T47D (cell line): ENCODE measurements at regions not wholly inside any gene's neighbourhood (a gene's known extent, or its start where the extent isn't known, plus 50 kb on each side); places are given as distances from the start of the nearest gene placed in this dataset.
A peak's percentile ranks its signal among the peaks of the same experiment; 100 is the strongest.

Source experiments
- DNase-seq, 2 experiments: peaks; one replicate each; pipeline versions ENCODE4 v3.0.0 to v3.0.0-alpha.2; 2011 to 2012; ENCODE audit warnings: low read depth in 1 of 2, low spot score in 1 of 2
- JUND ChIP-seq: IDR thresholded peaks from 2 replicates; pipeline ENCODE4 v1.6.1; 2012; ENCODE audit warnings: low read depth
- in situ Hi-C: cut with HindIII; loops from 2 replicates; pipeline ENCODE4 v1.10.0; 2016; ENCODE audit warnings: low sequenced_read_pairs, low pct_unique_long_range_greater_than_20kb

- in situ Hi-C loops = no loop called here
- no peak for TF ChIP-seq JUND
- no peak for DNase-seq
These were observed 524.0 kb downstream of the TOX3 start for GRCh38 chr16:52022980-52023379.

GRCh38 chr16:52022177-52022576 is 524.8 kb downstream of the TOX3 start:
- no peak for DNase-seq
- in situ Hi-C loops = no loop called here
- no peak for TF ChIP-seq JUND

DNA sequence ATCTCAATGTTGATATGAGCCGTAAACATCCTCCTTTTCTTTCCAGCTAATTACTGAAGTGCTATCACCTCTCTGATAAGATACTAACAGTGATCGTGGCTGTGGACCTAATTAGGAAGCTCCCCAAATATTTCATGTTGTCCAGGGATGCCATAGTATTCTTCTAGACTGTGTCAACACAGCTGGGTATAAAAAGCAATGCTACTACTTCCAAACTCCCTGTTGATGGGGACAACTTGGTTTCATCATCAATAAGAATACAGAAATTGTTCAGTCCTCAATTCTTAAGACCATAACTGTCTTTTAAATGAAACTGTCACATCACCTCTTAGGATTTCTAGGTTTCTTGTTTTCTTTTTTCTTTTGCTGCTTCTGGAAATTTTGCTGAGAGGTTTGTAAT is 530.6 kb downstream of the TOX3 start:
- DNase-seq = no peak
- no peak for TF ChIP-seq JUND
- in situ Hi-C loops = no loop called here

GRCh38 chr16:52005551-52005950 is 541.4 kb downstream of the TOX3 start:
- TF ChIP-seq JUND = no peak
- in situ Hi-C loops = no loop called here
- DNase-seq = no peak

- no peak for DNase-seq
- in situ Hi-C loops = no loop called here
- no peak for TF ChIP-seq JUND
These were observed 542.6 kb downstream of the TOX3 start for GRCh38 chr16:52004343-52004742.

DNA sequence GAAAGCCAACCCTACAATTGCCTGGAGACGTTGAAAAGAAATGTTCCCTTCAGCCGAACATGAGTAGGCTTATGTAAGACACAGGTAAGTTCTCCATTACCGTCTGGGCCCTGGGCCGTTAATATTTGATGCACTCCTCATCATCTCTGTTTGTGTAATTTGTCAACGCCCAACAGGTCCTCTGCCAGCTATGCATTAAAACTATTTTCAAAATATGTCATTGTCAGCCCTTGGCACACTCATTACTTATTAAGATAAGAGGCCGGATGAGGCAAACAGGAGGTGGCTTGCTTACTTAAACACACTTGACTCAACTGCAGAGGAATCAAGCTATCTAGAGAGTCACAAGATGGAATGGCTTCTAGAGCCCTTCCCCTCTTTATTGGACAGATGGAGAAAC is 544.9 kb downstream of the TOX3 start:
- TF ChIP-seq JUND = no peak

GRCh38 chr16:51996516-51996915 is 550.4 kb downstream of the TOX3 start:
- in situ Hi-C loops = no loop called here
- no peak for DNase-seq
- TF ChIP-seq JUND = no peak

More for the DNA sequence above, 544.9 kb downstream of the TOX3 start:
- in situ Hi-C loops = no loop called here
- DNase-seq = no peak

GRCh38 chr16:51994597-51994996 is 552.3 kb downstream of the TOX3 start:
- TF ChIP-seq JUND = no peak
- peak in 1 of 2 experiments; percentile 79 for DNase-seq
- in situ Hi-C loops = no loop called here

- TF ChIP-seq JUND = no peak
- in situ Hi-C loops = no loop called here
- no peak for DNase-seq
These were observed 557.2 kb downstream of the TOX3 start for GRCh38 chr16:51989637-51990230.

DNA sequence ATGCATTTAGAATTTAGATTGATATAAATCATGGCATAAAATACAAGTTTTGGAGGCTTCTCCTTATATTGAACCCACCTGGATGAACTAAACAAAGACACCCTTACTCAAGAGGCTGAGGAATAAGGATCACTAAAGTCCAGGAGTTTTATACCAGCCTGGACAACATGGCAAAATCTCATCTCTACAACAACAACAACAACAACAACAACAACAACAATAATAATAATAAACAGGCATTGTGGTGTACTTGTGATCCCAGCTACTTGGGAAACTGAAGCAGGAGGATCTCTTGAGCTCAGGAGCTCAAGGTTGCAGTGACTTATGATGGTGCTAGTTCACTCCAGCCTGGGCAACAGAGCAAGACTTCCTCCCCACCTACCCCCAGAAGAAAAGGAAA is 558.0 kb downstream of the TOX3 start:
- DNase-seq = no peak
- no peak for TF ChIP-seq JUND
- in situ Hi-C loops = no loop called here

- DNase-seq = no peak
- no peak for TF ChIP-seq JUND
- in situ Hi-C loops = no loop called here
These were observed 559.4 kb downstream of the TOX3 start for GRCh38 chr16:51987519-51987918.

DNA sequence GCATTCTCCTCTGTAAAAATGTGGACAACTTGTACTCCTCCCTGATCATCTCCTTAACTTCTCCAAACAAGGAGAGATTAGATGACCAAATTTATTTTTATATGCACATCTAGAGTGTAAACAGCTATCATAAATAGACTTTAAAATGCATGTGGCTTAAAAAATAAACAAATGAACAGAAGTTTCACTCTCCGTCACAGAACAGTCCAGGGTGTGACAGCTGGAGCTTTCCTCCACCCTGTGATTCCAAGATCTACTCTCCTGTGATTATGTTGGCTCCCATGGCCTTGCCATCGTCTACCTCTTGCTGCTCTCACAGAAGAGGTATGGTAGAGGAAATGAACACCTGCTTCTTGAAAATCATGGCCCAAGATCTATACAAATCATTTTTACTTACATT is 560.2 kb downstream of the TOX3 start:
- TF ChIP-seq JUND = no peak
- in situ Hi-C loops = no loop called here
- no peak for DNase-seq

- no peak for TF ChIP-seq JUND
- in situ Hi-C loops = no loop called here
- DNase-seq = no peak
These were observed 560.6 kb downstream of the TOX3 start for GRCh38 chr16:51986301-51986700.

- no peak for TF ChIP-seq JUND
- no peak for DNase-seq
- in situ Hi-C loops = no loop called here
These were observed 561.8 kb downstream of the TOX3 start for GRCh38 chr16:51985126-51985525.
